Natural killer cell (primary cell): ENCODE measurements at regions not wholly inside any gene's neighbourhood (a gene's known extent, or its start where the extent isn't known, plus 50 kb on each side); places are given as distances from the start of the nearest gene placed in this dataset.

Experiments
- ATAC-seq, 3 donors: fragments of 150-1000 bp in 2 of 3; fragments of 200-7000 bp in 1 of 3; cut with Tn5 transposase; 1 replicate in 1 of 3; 2 replicates in 2 of 3; pipeline ENCODE4 v1.10.0; 2021; ENCODE audit warnings: mild to moderate bottlenecking in 2 of 3, moderate library complexity in 2 of 3
- DNase-seq, 2 donors: peaks; one replicate each; pipeline versions ENCODE4 v3.0.0 to v3.0.0-alpha.2; 2013 to 2021; ENCODE audit warnings: mixed read lengths in 1 of 2
- H3K27ac ChIP-seq: one replicate; pipeline ENCODE4 v1.5.1; 2013; ENCODE audit warnings: mild to moderate bottlenecking, low read length
- H3K27me3 ChIP-seq: one replicate; pipeline ENCODE4 v1.6.1; 2013; ENCODE audit warnings: low read length; ENCODE audit not compliant: control insufficient read depth, insufficient read depth
- H3K36me3 ChIP-seq: one replicate; pipeline ENCODE4 v1.6.1; 2013; ENCODE audit warnings: low read length; ENCODE audit not compliant: control insufficient read depth, insufficient read depth
- H3K4me1 ChIP-seq: one replicate; pipeline ENCODE4 v1.6.1; 2013; ENCODE audit warnings: low read length; ENCODE audit not compliant: control insufficient read depth, insufficient read depth
- H3K4me3 ChIP-seq: one replicate; pipeline ENCODE4 v1.5.1; 2013; ENCODE audit warnings: low read length
- H3K9me3 ChIP-seq: one replicate; pipeline ENCODE4 v1.6.1; 2013; ENCODE audit warnings: low read length; ENCODE audit not compliant: control insufficient read depth, insufficient read depth
- H3K27ac Mint-ChIP-seq, 2 donors: one replicate each; pipeline ENCODE4 v1.8.0; 2022; ENCODE audit warnings: mild to moderate bottlenecking in 2 of 2, mixed read lengths in 2 of 2, moderate library complexity in 1 of 2
- H3K27me3 Mint-ChIP-seq, 2 donors: one replicate each; pipeline ENCODE4 v1.8.0; 2022; ENCODE audit warnings: low read depth in 2 of 2, mixed read lengths in 2 of 2
- H3K36me3 Mint-ChIP-seq: one replicate; pipeline ENCODE4 v1.8.0; 2022; ENCODE audit warnings: mixed read lengths
- H3K4me1 Mint-ChIP-seq, 2 donors: one replicate each; pipeline ENCODE4 v1.8.0; 2022; ENCODE audit warnings: mixed read lengths in 2 of 2
- H3K4me3 Mint-ChIP-seq: one replicate; pipeline ENCODE4 v1.8.0; 2022; ENCODE audit warnings: mild to moderate bottlenecking, moderate library complexity, mixed read lengths
- H3K9me3 Mint-ChIP-seq, 2 donors: one replicate each; pipeline ENCODE4 v1.8.0; 2022; ENCODE audit warnings: mixed read lengths in 2 of 2
- WGBS: methylation state at CpG from one replicate; pipeline ENCODE4 v1.1.7; 2013; ENCODE audit warnings: missing lambda C conversion rate; ENCODE audit not compliant: insufficient coverage; 5-methylcytosine and 5-hydroxymethylcytosine counted together
- intact Hi-C: fragments of 100-400 bp; cut with micrococcal nuclease; formaldehyde crosslinking; loops from one replicate; pipeline ENCODE4 v1.14.2; 2022
- TF ChIP-seq, protein P1 (sequence below): fragments of 200-600 bp; IDR thresholded peaks from one replicate; pipeline ENCODE4 v1.8.0; 2022; ENCODE audit warnings: antibody characterized with exemption

DNA sequence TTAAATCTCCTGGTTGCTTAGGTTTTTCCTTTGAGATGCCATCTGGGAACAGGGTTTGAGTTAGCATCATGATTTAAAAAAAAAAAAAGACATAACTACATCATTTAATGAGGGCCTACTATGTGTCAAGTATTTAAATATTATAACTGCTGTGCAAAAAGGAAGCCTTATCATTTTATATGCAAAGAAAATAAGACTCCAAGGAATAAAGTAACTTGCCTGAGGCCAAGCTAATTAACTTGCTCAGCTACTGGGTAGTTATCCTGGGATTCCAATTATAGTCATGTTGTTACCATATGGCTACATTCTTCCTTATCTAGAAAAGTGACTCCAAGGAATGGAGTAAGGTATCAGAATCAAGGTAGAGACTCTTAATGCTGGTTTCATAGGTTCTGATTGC, 123.5 kb downstream of the SLC41A2 start:
- no peaks in the 10 kb centered on the region for H3K36me3 ChIP-seq
- Mint-ChIP-seq H3K36me3 (no peaks in the 10 kb centered on the region), H3K9me3 (no peaks in the 10 kb centered on the region), H3K27me3 (peaks cover 6 to 29% of the 10 kb centered on the region in 2 donors), H3K27ac (no peak overlapping the region), H3K4me1 (no peaks in the 10 kb centered on the region), H3K4me3 (no peak overlapping the region)
- intact Hi-C loops, result no loop called here
- H3K4me3 ChIP-seq, result no peak overlapping the region
- H3K27me3 ChIP-seq, result no peaks in the 10 kb centered on the region
- ATAC-seq, result no peak
- no peaks in the 10 kb centered on the region for H3K4me1 ChIP-seq
- H3K9me3 ChIP-seq, result no peaks in the 10 kb centered on the region
- TF ChIP-seq, protein P1, sequence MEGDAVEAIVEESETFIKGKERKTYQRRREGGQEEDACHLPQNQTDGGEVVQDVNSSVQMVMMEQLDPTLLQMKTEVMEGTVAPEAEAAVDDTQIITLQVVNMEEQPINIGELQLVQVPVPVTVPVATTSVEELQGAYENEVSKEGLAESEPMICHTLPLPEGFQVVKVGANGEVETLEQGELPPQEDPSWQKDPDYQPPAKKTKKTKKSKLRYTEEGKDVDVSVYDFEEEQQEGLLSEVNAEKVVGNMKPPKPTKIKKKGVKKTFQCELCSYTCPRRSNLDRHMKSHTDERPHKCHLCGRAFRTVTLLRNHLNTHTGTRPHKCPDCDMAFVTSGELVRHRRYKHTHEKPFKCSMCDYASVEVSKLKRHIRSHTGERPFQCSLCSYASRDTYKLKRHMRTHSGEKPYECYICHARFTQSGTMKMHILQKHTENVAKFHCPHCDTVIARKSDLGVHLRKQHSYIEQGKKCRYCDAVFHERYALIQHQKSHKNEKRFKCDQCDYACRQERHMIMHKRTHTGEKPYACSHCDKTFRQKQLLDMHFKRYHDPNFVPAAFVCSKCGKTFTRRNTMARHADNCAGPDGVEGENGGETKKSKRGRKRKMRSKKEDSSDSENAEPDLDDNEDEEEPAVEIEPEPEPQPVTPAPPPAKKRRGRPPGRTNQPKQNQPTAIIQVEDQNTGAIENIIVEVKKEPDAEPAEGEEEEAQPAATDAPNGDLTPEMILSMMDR, result no peak
- H3K27ac ChIP-seq, result no peak overlapping the region
- no peak for DNase-seq

DNA sequence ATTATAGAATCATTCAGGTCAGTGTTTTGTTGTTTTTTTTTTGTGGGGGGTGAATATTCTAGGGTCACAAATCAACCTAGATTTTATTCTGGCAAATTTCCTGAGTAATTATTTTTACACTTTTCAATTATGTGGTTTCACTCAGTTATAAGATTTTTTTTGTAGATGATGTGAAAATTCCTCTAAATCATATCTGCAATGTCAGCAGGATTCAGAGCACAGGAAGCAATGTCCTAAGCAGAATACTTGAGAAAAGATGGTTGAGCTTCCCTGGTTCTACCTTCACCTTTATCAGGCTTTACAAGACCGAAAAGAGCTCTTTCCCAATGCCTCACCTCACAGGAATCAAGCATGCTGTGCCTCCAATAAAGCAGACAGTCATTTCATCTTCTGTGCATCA, 124.3 kb downstream of the SLC41A2 start:
- Histone ChIP-seq H3K27me3 (no peaks in the 10 kb centered on the region), H3K4me1 (no peaks in the 10 kb centered on the region), H3K9me3 (no peaks in the 10 kb centered on the region), H3K36me3 (no peaks in the 10 kb centered on the region), H3K27ac (no peak overlapping the region), H3K4me3 (no peak overlapping the region)
- WGBS, result 100% methylated on average over 1 of the region's 1 CpG
- no peaks in the 10 kb centered on the region for H3K36me3 Mint-ChIP-seq
- TF ChIP-seq, protein P1, result no peak
- H3K4me3 Mint-ChIP-seq, result no peak overlapping the region
- intact Hi-C loops, result no loop called here
- DNase-seq, result no peak
- H3K4me1 Mint-ChIP-seq, result no peaks in the 10 kb centered on the region
- no peak overlapping the region for H3K27ac Mint-ChIP-seq
- H3K27me3 Mint-ChIP-seq, result peaks cover 6 to 29% of the 10 kb centered on the region in 2 donors
- no peak for ATAC-seq
- no peaks in the 10 kb centered on the region for H3K9me3 Mint-ChIP-seq

DNA sequence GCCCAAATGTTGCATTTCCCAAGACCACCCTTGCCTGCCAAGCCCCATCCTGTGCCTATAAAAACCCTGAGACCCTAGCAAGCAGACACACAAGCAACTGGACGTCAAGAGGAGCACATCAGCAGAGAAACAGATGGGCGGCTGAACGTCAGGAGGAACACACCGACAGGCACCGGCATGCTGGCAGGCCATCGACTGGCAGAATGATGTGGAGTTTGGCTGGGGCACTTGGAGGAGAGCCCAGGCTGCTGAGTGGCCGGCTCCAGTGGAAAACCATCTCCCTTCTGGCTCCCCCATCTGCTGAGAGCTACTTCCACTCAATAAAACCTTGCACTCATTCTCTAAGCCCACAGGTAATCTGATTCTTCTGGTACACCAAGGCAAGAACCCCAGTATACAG, 130.1 kb downstream of the SLC41A2 start:
- intact Hi-C loops, result loop anchor here (5.0 kb wide), 1 partner anchor 146 kb away; no protein-coding TSS in a partner anchor
- no peak for DNase-seq
- Mint-ChIP-seq H3K4me1 (no peaks in the 10 kb centered on the region), H3K27ac (no peak overlapping the region), H3K27me3 (peaks cover 6 to 7% of the 10 kb centered on the region in 2 donors), H3K9me3 (no peaks in the 10 kb centered on the region), H3K4me3 (no peak overlapping the region), H3K36me3 (no peaks in the 10 kb centered on the region)
- WGBS, result 88% methylated on average over 7 of the region's 7 CpGs
- no peaks in the 10 kb centered on the region for H3K4me1 ChIP-seq
- no peaks in the 10 kb centered on the region for H3K27me3 ChIP-seq
- no peaks in the 10 kb centered on the region for H3K36me3 ChIP-seq
- H3K4me3 ChIP-seq, result no peak overlapping the region
- no peak for ATAC-seq
- H3K9me3 ChIP-seq, result peaks cover 19% of the 10 kb centered on the region
- no peak overlapping the region for H3K27ac ChIP-seq
- TF ChIP-seq, protein P1, result no peak

DNA sequence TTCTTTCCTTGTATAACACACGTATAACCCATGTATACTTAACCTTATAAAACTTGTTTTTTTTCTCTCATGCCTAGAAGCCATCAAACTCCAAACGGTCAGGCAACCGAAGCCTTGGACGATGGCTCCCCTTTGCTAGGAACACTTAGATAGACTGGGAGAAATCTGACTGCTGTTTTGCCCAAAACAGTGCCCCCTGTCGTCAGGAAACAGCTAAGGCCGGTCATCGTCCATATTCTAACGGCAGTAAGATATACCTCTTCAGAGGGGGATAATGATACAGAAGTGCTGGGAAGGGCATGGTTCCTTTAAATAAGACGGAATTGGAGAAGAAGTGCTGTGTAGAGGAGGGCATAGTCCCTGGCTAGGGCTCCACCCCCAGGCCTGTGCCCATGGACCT, 130.5 kb downstream of the SLC41A2 start:
- Histone ChIP-seq H3K4me1 (no peaks in the 10 kb centered on the region), H3K27ac (no peak overlapping the region), H3K4me3 (no peak overlapping the region), H3K9me3 (peaks cover 19% of the 10 kb centered on the region), H3K36me3 (no peaks in the 10 kb centered on the region), H3K27me3 (no peaks in the 10 kb centered on the region)
- WGBS, result 84% methylated on average over 9 of the region's 9 CpGs
- peaks cover 6 to 7% of the 10 kb centered on the region in 2 donors for H3K27me3 Mint-ChIP-seq
- no peak for ATAC-seq
- TF ChIP-seq, protein P1, result peak; percentile 34
- peak in 1 of 2 donors; percentile 42 for DNase-seq
- intact Hi-C loops, result loop anchor here (1.0 to 5.0 kb wide), 2 partner anchors 145 to 445 kb away; no protein-coding TSS in a partner anchor
- no peak overlapping the region for H3K27ac Mint-ChIP-seq
- no peaks in the 10 kb centered on the region for H3K9me3 Mint-ChIP-seq
- no peaks in the 10 kb centered on the region for H3K36me3 Mint-ChIP-seq
- H3K4me1 Mint-ChIP-seq, result no peaks in the 10 kb centered on the region
- no peak overlapping the region for H3K4me3 Mint-ChIP-seq
